DND-41 (cell line): ENCODE measurements at regions not wholly inside any gene's neighbourhood (a gene's known extent, or its start where the extent isn't known, plus 50 kb on each side); places are given as distances from the start of the nearest gene placed in this dataset.

Experiments
- ATAC-seq: fragments of 200-7000 bp; cut with Tn5 transposase; 3 replicates; pipeline ENCODE4 v1.9.1; 2021; ENCODE audit warnings: low read depth; ENCODE audit not compliant: insufficient read depth
- DNase-seq: peaks from one replicate; pipeline ENCODE4 v3.0.0-alpha.2; 2020
- H2AFZ ChIP-seq: 2 replicates; pipeline ENCODE4 v1.6.0; 2012; ENCODE audit warnings: low read depth, low read length
- H3K27ac ChIP-seq: 2 replicates; pipeline ENCODE4 v1.5.1; 2012; ENCODE audit warnings: low read length, inconsistent platforms
- H3K27me3 ChIP-seq: fragments of 200-600 bp; sonication (generic); 2 replicates; pipeline ENCODE4 v1.6.0; 2012; ENCODE audit warnings: low read length, mild to moderate bottlenecking, inconsistent platforms; ENCODE audit not compliant: insufficient read depth, poor library complexity
- H3K36me3 ChIP-seq: 2 replicates; pipeline ENCODE4 v1.5.1; 2012; ENCODE audit warnings: low read length, inconsistent platforms; ENCODE audit not compliant: insufficient read depth
- H3K4me1 ChIP-seq: 2 replicates; pipeline ENCODE4 v1.5.1; 2012; ENCODE audit warnings: mild to moderate bottlenecking, low read length; ENCODE audit not compliant: insufficient read depth
- H3K4me2 ChIP-seq: 2 replicates; pipeline ENCODE4 v1.6.0; 2012; ENCODE audit warnings: mild to moderate bottlenecking, moderate library complexity, low read length, inconsistent platforms; ENCODE audit not compliant: insufficient read depth
- H3K4me3 ChIP-seq, 2 experiments: fragments of 200-600 bp in 1 of 2; shearing (Covaris generic) in 1 of 2; 2 replicates each; pipeline ENCODE4 v1.5.1; 2012 to 2016; ENCODE audit warnings: inconsistent platforms in 2 of 2, low read length in 2 of 2, mild to moderate bottlenecking in 2 of 2, low read depth in 1 of 2, moderate library complexity in 1 of 2
- H3K79me2 ChIP-seq: 2 replicates; pipeline ENCODE4 v1.6.0; 2012; ENCODE audit warnings: low read length, inconsistent platforms; ENCODE audit not compliant: insufficient read depth
- H3K9ac ChIP-seq: 2 replicates; pipeline ENCODE4 v1.6.0; 2012; ENCODE audit warnings: low read depth, mild to moderate bottlenecking, inconsistent platforms, low read length, moderate library complexity
- H3K9me3 ChIP-seq: 2 replicates; pipeline ENCODE4 v1.5.1; 2012; ENCODE audit warnings: low read length, moderate library complexity, mild to moderate bottlenecking, inconsistent platforms; ENCODE audit not compliant: insufficient read depth, severe bottlenecking
- H4K20me1 ChIP-seq: 2 replicates; pipeline ENCODE4 v1.6.0; 2012; ENCODE audit warnings: low read length; ENCODE audit not compliant: insufficient read depth
- EZH2 ChIP-seq: IDR thresholded peaks from 3 replicates; pipeline ENCODE4 v1.6.1; 2012; ENCODE audit warnings: borderline replicate concordance, low read depth, mild to moderate bottlenecking, moderate library complexity, low read length, inconsistent platforms; ENCODE audit not compliant: severe bottlenecking
- TF ChIP-seq, protein P1 (sequence below): IDR thresholded peaks from 2 replicates; pipeline ENCODE4 v1.5.1; 2012; ENCODE audit warnings: borderline replicate concordance, low read length, moderate library complexity, mild to moderate bottlenecking; ENCODE audit not compliant: poor library complexity, severe bottlenecking; ENCODE audit errors: extremely low read depth

GRCh38 chr6:49051281-49051680, 411.8 kb downstream of the MMUT start:
- Histone ChIP-seq H3K9ac (no peak overlapping the region), H3K9me3 (no peaks in the 10 kb centered on the region), H4K20me1 (no peaks in the 10 kb centered on the region), H2AFZ (no peak overlapping the region), H3K27ac (no peak overlapping the region), H3K79me2 (no peaks in the 10 kb centered on the region), H3K4me2 (no peak overlapping the region), H3K36me3 (no peaks in the 10 kb centered on the region), H3K4me1 (no peaks in the 10 kb centered on the region), H3K4me3 (no peak overlapping the region), H3K27me3 (no peaks in the 10 kb centered on the region)
- no peak for ATAC-seq
- no peak for DNase-seq
- TF ChIP-seq EZH2 = no peak
- TF ChIP-seq, protein P1, sequence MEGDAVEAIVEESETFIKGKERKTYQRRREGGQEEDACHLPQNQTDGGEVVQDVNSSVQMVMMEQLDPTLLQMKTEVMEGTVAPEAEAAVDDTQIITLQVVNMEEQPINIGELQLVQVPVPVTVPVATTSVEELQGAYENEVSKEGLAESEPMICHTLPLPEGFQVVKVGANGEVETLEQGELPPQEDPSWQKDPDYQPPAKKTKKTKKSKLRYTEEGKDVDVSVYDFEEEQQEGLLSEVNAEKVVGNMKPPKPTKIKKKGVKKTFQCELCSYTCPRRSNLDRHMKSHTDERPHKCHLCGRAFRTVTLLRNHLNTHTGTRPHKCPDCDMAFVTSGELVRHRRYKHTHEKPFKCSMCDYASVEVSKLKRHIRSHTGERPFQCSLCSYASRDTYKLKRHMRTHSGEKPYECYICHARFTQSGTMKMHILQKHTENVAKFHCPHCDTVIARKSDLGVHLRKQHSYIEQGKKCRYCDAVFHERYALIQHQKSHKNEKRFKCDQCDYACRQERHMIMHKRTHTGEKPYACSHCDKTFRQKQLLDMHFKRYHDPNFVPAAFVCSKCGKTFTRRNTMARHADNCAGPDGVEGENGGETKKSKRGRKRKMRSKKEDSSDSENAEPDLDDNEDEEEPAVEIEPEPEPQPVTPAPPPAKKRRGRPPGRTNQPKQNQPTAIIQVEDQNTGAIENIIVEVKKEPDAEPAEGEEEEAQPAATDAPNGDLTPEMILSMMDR = no peak

GRCh38 chr6:49050584-49050983, 412.5 kb downstream of the MMUT start:
- no peaks in the 10 kb centered on the region for H3K79me2 ChIP-seq
- H3K27ac ChIP-seq = no peak overlapping the region
- H3K27me3 ChIP-seq = no peaks in the 10 kb centered on the region
- TF ChIP-seq, protein P1 = no peak
- no peak for TF ChIP-seq EZH2
- ATAC-seq = no peak
- H3K9ac ChIP-seq = no peak overlapping the region
- H3K9me3 ChIP-seq = no peaks in the 10 kb centered on the region
- H4K20me1 ChIP-seq = no peaks in the 10 kb centered on the region
- no peaks in the 10 kb centered on the region for H3K36me3 ChIP-seq
- no peak for DNase-seq
- no peaks in the 10 kb centered on the region for H3K4me1 ChIP-seq
- no peak overlapping the region for H3K4me3 ChIP-seq
- H3K4me2 ChIP-seq = no peak overlapping the region
- H2AFZ ChIP-seq = no peak overlapping the region

- no peaks in the 10 kb centered on the region for H4K20me1 ChIP-seq
- no peaks in the 10 kb centered on the region for H3K27me3 ChIP-seq
- ATAC-seq (no peak), DNase-seq (no peak)
- no peak overlapping the region for H2AFZ ChIP-seq
- H3K9me3 ChIP-seq = no peaks in the 10 kb centered on the region
- H3K27ac ChIP-seq = no peak overlapping the region
- no peaks in the 10 kb centered on the region for H3K4me1 ChIP-seq
- no peak overlapping the region for H3K4me3 ChIP-seq
- H3K79me2 ChIP-seq = no peaks in the 10 kb centered on the region
- H3K9ac ChIP-seq = no peak overlapping the region
- H3K36me3 ChIP-seq = no peaks in the 10 kb centered on the region
- TF ChIP-seq, protein P1 = no peak
- no peak for TF ChIP-seq EZH2
- no peak overlapping the region for H3K4me2 ChIP-seq
Measured at GRCh38 chr6:49038294-49038822, 424.7 kb downstream of the MMUT start.
